HG03103 (cell line): ENCODE measurements at regions not wholly inside any gene's neighbourhood (a gene's known extent, or its start where the extent isn't known, plus 50 kb on each side); places are given as distances from the start of the nearest gene placed in this dataset.

Experiments
- ATAC-seq: cut with Tn5 transposase; IDR thresholded peaks from one replicate; pipeline ENCODE4 v1.9.1; 2021; ENCODE audit warnings: low read depth; ENCODE audit not compliant: unreplicated experiment

GRCh38 chr21:35366394-35367080 lies 317.4 kb upstream of the RUNX1 start:
- no peak for ATAC-seq

DNA sequence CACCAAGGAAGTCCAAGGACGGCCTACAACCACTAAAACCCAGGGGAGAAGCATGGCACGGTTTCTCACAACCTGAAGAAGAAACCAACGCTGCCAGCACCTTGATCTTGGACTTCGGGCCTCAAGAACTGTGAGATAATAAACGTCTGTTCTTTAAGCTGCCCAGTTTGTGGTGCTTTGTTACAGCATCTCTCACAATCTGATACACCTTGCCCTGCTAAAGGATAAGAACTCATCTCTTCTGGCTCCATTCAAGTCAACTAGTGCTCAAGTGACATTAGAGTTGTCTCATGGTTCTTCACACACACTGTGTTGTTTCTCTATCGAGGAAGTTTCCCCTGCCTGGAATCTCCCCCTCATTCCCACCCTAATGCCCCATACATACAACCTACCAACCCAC lies 314.4 kb upstream of the RUNX1 start:
- ATAC-seq: no peak

DNA sequence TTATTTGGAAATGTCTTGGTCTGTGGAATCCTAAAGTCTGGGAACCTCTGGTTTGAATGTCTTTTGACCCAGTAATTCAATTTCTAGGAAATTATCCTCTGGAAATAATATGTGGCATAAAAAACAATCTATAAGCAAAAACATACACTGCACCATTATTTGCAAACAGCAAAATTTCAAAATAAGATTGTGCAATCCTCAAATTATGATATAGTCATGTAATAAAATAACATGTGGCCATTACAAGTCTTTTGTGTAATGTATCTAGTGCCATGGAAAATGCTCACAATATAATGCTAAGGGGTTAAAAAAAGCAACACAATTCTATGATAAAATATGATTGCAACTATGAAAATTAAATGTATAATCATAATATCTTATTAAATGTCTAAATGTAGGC lies 312.9 kb upstream of the RUNX1 start:
- no peak for ATAC-seq

DNA sequence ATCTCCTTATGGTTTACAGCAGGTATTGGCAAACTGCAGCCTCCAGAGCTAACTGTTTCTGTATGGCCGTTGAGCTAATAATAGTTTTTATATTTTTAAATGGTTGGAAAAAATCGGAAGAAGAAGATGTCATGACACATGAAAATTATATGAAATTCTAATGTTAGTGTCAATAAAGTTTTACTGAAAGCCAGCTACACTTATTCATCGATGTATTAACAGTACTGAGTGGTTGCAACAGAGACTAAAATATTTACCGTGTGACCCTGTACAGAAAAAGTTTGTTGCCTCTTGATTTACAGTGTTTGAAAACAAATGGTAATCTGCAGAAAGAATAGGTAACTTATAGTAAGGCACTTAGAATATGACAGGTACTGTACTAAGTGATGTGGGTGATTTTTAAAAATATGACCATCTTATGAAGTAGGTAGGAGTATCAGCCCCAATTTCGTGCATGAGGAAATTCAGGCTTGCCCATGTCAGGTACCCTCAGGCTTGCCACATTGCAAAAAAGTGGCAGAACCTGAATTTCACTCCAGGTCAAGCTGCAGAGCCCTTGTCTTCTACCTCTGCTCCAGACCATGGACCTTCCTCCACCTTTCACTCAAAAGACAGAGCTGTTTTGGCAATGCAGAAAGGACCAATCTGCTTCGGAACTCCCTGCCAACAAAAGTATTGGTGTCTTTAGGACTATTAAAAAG lies 311.9 kb upstream of the RUNX1 start:
- no peak for ATAC-seq

DNA sequence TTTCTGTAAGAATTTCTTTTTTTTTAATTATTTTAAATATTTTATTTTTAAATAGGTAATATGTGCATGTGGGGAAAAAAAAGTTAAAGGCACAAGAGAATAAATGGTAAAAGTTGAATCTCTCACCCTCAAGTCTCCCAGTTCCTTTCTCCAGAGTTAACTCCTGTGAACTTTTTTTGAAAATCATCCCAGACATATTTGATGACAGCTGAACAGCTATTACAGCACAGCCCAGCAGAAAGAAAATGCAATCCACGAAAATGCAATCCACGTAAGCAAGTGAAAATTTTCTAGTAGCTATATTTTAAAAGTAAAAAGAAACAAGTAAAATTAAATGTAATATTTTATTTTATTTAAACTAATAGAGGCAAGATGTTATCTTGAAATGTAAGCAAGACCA lies 310.0 kb upstream of the RUNX1 start:
- no peak for ATAC-seq

GRCh38 chr21:35358008-35358407 lies 308.9 kb upstream of the RUNX1 start:
- no peak for ATAC-seq

DNA sequence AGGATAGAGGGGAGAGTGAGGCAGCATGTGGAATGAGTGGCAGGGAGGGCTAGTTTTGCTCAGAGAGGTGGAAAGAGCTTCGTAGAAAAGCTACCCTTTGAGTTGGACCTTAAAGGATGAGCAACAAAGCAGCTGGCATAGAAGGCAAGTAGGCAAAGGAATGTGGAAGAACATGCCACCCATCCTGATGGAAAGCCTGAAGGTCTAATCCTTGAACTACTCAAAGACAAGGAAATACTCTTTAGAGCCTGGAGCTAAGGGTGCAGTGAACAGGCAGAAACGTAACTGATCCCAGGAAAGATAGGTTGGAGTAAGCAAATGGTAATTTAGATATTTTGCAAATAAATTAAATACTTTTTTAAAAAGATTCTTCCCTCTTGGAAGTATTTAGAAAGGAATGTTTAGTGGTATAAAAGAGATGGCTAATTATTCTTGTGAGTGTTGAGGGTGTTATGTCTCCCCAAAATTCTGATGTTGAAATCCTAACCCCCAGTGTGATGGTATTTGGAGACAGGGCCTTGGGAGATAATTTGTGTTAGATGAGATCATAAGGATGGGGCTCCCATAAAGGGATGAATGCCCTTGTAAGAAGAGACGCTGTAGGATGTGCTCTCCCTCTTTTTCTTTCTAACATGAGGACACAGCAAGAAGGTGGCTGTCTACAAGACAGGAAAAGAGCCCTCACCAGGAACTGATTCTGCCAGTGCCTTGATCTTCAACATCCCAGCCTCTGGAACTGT lies 308.1 kb upstream of the RUNX1 start:
- no peak for ATAC-seq

DNA sequence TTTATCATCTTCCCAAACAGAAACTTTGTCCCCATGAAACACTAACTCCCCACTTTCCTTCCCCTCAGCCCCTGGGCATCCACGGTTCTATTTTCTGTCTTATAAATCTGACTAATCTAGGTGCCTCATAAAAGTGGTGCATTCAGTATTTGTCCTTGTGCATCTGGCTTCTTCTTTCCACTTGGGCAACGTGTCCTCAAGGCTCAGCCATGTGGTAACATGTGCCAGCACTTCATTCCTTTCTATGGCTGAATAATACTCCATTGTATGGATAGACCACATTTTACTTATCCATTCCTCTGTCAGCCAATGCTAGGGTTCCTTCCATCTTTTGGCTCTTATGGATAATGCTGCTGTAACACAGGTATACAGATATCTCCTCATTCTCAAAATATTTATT lies 305.0 kb upstream of the RUNX1 start:
- ATAC-seq: no peak

- ATAC-seq: no peak
These were observed 303.7 kb upstream of the RUNX1 start for GRCh38 chr21:35352793-35353192.

DNA sequence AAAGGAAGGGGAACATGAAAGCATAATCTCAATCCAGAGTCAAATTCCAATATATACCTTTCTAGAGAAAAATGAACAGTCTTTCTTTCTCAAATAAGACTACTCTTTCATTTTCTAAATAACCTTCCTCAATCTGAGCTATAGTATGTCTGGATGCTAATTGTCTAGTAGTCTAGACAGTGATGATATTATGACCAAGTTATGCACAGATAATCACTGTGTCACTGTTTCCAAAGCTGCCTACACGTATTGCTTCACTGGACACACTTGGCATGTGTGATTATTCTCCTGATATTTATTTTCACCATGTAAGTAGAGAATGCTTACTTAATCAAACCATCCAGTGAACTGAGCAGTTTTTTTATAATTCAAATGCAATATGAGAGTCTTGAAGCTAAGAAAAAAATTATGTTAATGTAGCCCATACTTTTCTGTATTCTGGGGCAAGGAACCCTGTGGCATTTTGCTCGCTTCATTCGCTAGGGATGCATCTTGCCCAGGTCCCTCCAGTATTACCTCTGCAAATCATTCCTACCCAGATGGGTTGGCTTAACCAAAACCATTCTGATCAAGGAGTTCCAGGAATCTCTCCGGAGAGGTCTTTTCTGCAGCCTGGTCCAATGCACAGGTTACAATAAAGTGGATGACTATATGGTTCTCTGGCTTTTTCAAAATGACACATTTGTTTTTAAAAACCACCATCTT lies 303.1 kb upstream of the RUNX1 start:
- ATAC-seq: no peak

GRCh38 chr21:35351434-35351833 lies 302.3 kb upstream of the RUNX1 start:
- ATAC-seq: no peak

DNA sequence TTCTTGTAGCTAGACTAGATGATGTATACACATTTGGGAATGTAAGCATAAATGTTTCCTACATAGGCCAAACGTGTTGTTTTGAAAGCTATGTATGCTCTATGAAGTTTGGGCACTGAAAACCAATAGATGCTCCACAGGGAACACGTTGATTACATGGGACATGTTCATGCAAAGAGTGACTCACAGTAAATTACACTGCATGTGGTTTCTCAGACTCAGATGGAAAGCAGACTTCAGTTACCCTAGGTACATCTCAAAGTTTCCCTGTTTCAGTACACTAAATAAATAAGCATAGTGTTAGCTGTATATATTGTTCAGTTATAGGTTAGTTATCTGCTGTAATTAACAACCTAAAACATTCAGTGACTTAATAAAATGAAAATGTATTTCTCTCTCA lies 301.9 kb upstream of the RUNX1 start:
- no peak for ATAC-seq

DNA sequence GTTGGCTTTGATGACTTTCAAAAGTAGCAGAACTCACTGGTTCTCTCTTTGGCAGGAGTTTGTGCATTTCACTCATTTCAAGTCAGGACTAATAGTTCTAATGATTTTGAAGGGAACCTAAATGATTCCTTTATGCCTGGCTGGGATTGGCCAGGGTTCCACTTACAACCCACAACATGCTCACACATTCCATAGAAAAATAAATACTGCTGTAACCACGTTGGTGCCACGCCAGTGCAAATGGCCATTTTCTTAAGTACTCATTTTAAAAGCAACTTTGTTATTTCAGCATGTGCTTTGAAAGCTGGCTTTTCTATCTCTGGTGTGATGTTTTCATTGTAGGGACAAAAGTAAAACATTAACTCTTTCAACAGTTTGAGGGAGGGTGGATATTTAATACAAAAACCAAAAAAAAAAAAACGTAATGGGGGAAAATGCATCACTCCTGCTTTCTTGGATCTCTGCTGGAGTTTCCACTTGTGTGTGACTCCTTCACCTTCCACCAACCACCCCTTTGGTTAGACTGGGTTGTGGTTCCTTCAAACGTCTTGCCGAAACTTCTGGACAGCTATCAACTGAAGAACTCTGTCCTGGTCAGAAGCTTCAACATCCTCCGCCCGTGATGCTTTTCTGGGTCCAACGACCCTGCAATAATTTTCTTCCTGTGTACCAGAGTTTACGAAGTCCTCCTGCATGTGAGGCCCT lies 300.4 kb upstream of the RUNX1 start:
- no peak for ATAC-seq

DNA sequence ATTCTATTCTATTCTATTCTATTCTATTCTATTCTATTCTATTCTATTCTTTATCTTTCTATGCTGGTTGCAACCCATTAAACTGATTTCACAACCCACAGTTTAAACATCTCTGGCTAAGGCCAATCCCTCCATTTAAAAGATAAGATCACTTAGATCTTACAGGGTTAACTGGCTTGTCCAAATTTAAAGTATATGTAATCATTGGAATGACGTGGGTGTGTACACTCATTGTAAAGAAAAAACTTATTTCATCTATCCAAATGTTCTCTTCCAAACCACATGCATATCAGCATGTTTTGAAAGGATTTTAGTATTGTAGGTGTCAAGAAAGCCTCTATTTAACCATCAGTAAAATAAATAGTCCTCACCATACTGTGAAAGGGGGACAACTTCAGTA lies 299.6 kb upstream of the RUNX1 start:
- ATAC-seq: no peak

DNA sequence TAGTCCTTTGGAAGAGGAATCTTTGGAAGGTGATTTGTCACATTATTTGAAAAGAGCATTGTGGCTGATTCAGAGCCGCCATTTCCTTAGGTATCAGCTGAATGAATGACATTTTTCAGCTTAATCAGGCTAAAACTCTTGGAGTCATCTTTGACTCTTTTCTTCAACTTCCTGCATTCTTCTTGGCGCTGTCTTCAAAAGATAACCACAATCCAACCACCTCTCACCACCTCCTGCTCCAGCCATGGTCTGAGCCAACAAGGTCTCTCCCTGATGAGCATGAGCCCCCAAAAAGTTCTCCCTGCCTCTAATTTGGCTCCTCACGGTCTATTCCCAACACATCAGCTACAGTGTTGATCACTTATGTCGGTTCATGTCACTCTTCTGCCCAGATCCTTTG lies 297.6 kb upstream of the RUNX1 start:
- ATAC-seq: no peak

DNA sequence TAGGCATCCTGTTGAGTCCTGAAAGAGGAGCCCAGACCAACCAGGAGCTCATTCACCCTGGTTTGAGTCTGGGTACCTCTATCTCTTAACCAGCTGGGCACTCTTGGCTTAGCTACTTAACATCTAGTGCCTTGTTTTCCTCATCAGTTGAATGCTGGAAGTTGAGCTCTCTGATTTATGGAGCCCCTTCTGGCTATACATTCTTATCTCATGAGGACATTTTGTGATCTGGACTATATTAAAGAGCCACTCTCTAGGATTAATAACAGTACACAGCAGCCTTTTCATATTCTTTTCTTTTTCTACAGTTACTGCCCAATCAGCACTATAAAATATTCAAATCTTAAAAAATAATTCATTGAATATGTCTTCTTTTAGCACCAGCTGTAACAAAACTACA lies 296.9 kb upstream of the RUNX1 start:
- ATAC-seq: no peak

GRCh38 chr21:35344582-35344981 lies 295.5 kb upstream of the RUNX1 start:
- no peak for ATAC-seq

DNA sequence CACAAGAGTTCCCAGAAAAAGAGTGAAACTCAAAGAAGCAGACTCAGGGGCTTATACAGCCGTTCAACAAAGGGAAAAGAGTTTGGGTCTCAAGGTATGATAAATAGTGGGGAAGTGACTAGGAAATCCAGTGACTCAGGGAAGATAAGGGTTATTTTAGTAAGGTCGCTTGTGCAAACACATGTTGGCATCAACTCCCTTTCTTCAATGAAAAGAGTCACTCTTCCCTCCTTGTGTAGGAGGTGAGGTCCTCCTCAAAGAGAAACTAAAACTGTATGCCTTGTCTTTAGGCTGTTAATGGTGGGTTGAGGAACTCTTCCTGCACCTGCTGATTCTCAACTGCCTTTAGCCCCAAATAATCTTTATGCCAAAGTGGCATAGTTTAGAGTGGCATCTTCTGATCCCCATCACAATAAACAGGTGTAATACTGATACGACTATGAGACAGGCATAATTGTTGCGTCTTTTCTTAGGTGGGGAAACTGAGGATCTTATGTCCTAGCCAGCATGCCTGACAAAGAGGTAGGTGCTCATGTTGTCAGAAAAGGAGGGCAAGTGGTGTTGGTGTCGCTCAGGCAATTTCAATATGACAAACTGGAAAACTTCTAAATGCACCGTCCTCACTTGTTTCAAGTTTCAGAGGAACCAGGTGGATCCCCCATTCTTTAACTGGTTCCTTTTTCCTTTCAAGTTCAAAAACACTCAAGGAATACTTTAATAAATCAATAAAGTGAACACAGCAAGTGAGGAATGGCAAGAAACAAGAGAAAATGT lies 294.1 kb upstream of the RUNX1 start:
- no peak for ATAC-seq

DNA sequence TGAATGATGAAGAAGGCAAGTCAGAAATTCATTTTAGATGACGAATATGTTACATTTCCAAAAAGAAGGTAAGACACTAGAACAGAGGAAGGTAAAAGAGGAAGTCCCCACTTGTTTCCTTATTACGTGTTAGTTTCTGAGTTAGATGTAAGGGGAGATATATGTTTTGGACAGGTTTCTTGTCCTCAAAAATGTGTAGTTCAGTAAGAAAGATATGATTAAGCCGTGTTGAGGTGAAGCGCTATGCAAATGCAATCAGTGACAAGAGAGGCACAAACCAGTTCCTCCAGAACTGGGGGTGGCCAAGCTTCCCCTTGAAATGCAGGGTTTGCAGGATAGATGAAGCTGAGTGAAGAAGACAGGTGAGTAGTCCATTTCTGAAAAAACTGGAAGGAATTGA lies 293.3 kb upstream of the RUNX1 start:
- ATAC-seq: peak; percentile 74

GRCh38 chr21:35340273-35340672 lies 291.2 kb upstream of the RUNX1 start:
- no peak for ATAC-seq
